ENCODE measurements at regions not wholly inside any gene's neighbourhood (a gene's known extent, or its start where the extent isn't known, plus 50 kb on each side); places are given as distances from the start of the nearest gene placed in this dataset.

GRCh38 chr7:116311259-116311658 is 100.9 kb downstream of the TES start:
- TF ChIP-seq, protein P1, sequence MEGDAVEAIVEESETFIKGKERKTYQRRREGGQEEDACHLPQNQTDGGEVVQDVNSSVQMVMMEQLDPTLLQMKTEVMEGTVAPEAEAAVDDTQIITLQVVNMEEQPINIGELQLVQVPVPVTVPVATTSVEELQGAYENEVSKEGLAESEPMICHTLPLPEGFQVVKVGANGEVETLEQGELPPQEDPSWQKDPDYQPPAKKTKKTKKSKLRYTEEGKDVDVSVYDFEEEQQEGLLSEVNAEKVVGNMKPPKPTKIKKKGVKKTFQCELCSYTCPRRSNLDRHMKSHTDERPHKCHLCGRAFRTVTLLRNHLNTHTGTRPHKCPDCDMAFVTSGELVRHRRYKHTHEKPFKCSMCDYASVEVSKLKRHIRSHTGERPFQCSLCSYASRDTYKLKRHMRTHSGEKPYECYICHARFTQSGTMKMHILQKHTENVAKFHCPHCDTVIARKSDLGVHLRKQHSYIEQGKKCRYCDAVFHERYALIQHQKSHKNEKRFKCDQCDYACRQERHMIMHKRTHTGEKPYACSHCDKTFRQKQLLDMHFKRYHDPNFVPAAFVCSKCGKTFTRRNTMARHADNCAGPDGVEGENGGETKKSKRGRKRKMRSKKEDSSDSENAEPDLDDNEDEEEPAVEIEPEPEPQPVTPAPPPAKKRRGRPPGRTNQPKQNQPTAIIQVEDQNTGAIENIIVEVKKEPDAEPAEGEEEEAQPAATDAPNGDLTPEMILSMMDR (IDR thresholded peaks at IDR 0.05; ENCODE audit: insufficient read depth, low read length) = no peak
- TF ChIP-seq POLR2AphosphoS5 (IDR thresholded peaks at IDR 0.05; ENCODE audit: low read depth) (no peak), GABPA (IDR thresholded peaks at IDR 0.05; ENCODE audit: low read depth) (no peak)
- TF ChIP-seq, protein P2, sequence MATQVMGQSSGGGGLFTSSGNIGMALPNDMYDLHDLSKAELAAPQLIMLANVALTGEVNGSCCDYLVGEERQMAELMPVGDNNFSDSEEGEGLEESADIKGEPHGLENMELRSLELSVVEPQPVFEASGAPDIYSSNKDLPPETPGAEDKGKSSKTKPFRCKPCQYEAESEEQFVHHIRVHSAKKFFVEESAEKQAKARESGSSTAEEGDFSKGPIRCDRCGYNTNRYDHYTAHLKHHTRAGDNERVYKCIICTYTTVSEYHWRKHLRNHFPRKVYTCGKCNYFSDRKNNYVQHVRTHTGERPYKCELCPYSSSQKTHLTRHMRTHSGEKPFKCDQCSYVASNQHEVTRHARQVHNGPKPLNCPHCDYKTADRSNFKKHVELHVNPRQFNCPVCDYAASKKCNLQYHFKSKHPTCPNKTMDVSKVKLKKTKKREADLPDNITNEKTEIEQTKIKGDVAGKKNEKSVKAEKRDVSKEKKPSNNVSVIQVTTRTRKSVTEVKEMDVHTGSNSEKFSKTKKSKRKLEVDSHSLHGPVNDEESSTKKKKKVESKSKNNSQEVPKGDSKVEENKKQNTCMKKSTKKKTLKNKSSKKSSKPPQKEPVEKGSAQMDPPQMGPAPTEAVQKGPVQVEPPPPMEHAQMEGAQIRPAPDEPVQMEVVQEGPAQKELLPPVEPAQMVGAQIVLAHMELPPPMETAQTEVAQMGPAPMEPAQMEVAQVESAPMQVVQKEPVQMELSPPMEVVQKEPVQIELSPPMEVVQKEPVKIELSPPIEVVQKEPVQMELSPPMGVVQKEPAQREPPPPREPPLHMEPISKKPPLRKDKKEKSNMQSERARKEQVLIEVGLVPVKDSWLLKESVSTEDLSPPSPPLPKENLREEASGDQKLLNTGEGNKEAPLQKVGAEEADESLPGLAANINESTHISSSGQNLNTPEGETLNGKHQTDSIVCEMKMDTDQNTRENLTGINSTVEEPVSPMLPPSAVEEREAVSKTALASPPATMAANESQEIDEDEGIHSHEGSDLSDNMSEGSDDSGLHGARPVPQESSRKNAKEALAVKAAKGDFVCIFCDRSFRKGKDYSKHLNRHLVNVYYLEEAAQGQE (IDR thresholded peaks at IDR 0.05; ENCODE audit: insufficient replicate concordance, low read depth) = no peak

Data from HL-60 (cell line).